ENCODE measurements at regions not wholly inside any gene's neighbourhood (a gene's known extent, or its start where the extent isn't known, plus 50 kb on each side); places are given as distances from the start of the nearest gene placed in this dataset.

DNA sequence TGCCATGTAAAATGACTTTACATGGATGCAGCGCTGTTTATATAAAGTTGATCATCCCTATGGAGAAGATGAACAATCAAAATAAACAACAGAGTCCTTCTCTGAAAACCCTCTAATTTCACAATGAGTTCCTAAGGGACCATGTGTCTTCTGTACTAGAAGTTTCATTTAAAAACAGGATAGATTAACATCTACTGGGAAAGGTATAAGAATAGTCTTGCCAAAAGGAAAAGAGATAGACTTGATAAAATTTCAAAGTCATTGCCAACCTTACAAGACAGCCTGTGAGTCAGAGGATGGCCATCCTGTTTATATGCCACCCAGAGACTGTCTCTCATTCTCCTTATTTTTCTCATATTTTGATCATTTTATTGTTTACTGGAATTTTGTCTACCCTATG is 367.1 kb upstream of the PDE4D start:
- H3K36me3 ChIP-seq = no peaks in the 10 kb centered on the region
- DNase-seq (ENCODE audit: low read depth in 1 of 2, low spot score in 1 of 2) = no peak
- H3K27ac ChIP-seq = no peak overlapping the region
- no peaks in the 10 kb centered on the region for H3K4me1 ChIP-seq (ENCODE audit: low read depth)
- H3K4me3 ChIP-seq = no peak overlapping the region
- H3K9me3 ChIP-seq (ENCODE audit: low read depth) = no peaks in the 10 kb centered on the region
- no peaks in the 10 kb centered on the region for H3K27me3 ChIP-seq
- TF ChIP-seq, protein P1, sequence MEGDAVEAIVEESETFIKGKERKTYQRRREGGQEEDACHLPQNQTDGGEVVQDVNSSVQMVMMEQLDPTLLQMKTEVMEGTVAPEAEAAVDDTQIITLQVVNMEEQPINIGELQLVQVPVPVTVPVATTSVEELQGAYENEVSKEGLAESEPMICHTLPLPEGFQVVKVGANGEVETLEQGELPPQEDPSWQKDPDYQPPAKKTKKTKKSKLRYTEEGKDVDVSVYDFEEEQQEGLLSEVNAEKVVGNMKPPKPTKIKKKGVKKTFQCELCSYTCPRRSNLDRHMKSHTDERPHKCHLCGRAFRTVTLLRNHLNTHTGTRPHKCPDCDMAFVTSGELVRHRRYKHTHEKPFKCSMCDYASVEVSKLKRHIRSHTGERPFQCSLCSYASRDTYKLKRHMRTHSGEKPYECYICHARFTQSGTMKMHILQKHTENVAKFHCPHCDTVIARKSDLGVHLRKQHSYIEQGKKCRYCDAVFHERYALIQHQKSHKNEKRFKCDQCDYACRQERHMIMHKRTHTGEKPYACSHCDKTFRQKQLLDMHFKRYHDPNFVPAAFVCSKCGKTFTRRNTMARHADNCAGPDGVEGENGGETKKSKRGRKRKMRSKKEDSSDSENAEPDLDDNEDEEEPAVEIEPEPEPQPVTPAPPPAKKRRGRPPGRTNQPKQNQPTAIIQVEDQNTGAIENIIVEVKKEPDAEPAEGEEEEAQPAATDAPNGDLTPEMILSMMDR (IDR thresholded peaks at IDR 0.05; ENCODE audit: low read depth, low read length) = no peak

DNA sequence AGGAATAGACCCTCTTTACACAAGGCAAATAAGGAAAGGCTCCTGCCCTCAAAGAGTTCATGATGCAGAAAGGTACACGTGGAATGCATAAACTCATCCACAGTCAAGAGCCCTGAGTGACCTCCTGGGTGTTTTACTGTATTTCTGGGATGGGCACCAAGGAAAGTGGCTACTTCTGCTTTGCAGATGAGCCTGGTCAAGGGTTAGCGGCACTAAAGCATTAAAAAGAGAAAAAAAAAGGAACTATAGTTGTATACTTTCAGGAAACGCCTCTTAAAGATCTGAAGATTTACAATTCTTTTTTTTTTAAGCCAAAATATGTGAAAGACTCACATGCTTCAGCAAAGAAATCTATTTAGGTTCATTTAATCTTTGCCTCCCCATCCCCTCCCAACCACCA is 366.2 kb upstream of the PDE4D start:
- Histone ChIP-seq H3K27ac (no peak overlapping the region), H3K27me3 (no peaks in the 10 kb centered on the region), H3K36me3 (no peaks in the 10 kb centered on the region), H3K4me1 (ENCODE audit: low read depth) (no peaks in the 10 kb centered on the region), H3K9me3 (ENCODE audit: low read depth) (no peaks in the 10 kb centered on the region), H3K4me3 (no peak overlapping the region)
- no peak for DNase-seq (ENCODE audit: low read depth in 1 of 2, low spot score in 1 of 2)
- TF ChIP-seq, protein P1 (IDR thresholded peaks at IDR 0.05; ENCODE audit: low read depth, low read length) = no peak

DNA sequence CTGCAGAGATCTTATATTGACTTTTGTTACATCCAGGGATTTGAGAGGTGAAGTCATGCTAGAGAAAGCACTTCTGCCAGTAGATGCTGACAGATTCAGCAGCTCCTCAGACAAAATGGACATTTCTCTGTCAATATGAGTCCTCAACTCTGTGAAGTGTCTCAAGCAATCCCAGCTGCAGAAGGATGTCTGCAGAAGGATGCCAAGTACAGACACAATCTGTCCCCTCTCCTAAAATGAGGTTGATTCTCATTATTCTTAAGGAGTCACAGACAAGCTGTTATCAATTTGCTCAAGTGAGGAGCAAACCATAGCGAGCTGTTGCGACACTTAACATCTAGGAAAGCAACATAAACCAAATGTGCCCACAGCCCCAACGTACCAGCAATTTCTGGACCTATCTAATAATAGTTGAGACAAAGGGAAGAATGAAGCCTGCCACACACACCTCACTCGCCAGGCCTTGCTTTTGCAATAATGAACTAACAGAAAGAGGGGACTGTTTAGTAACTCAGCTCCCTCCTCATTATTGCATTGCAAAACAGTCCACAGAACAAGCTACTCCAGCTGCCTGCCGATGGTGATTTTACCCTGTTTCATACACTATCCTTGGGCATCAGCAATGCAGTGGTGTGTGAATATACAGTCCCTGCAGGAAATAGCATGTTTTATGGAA is 364.2 kb upstream of the PDE4D start:
- H3K27me3 ChIP-seq = no peaks in the 10 kb centered on the region
- H3K9me3 ChIP-seq (ENCODE audit: low read depth) = no peaks in the 10 kb centered on the region
- no peak for DNase-seq (ENCODE audit: low read depth in 1 of 2, low spot score in 1 of 2)
- TF ChIP-seq, protein P1 (IDR thresholded peaks at IDR 0.05; ENCODE audit: low read depth, low read length) = no peak
- H3K4me3 ChIP-seq = no peak overlapping the region
- H3K4me1 ChIP-seq (ENCODE audit: low read depth) = no peaks in the 10 kb centered on the region
- no peaks in the 10 kb centered on the region for H3K36me3 ChIP-seq
- H3K27ac ChIP-seq = no peak overlapping the region

DNA sequence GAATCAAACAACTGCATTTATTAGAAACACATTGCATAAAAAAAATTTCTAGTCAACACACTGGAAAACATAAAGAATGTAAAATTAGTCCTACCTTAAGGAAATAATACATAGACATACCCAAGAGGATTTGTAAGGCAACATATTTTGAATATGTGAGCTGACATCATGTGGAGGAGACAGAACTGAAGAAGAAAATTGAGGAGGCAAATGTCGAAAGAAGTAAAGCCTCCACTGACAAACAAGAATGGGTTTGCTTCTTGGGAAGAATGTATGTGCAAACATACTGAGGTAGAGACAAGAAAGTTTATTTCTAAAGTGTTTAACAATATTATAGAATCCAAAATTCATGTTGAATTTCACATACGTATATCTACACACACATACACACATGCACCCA is 363.0 kb upstream of the PDE4D start:
- no peaks in the 10 kb centered on the region for H3K4me1 ChIP-seq (ENCODE audit: low read depth)
- no peaks in the 10 kb centered on the region for H3K36me3 ChIP-seq
- no peak overlapping the region for H3K27ac ChIP-seq
- H3K4me3 ChIP-seq = no peak overlapping the region
- H3K27me3 ChIP-seq = no peaks in the 10 kb centered on the region
- no peak for DNase-seq (ENCODE audit: low read depth in 1 of 2, low spot score in 1 of 2)
- no peaks in the 10 kb centered on the region for H3K9me3 ChIP-seq (ENCODE audit: low read depth)
- TF ChIP-seq, protein P1 (IDR thresholded peaks at IDR 0.05; ENCODE audit: low read depth, low read length) = no peak

DNA sequence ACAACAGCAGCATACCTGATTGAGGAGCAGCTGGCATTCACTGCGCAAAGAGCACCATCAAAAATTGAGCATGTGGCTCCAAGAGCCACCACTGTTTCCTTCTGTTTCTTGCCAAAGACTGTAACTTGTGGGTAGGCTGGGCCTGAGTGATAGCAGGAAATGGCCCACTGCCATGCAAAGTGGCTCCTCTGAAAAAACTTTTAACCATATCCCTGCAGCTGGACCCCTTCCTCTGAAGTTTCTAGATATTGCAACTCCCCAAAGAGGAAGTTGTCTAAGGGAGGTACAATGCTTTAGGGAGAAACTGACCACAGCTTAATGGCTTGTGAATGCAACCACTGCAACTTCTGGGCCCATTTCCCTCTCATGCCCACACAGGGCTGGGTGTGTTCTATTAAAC is 355.4 kb upstream of the PDE4D start:
- H3K27me3 ChIP-seq = no peaks in the 10 kb centered on the region
- DNase-seq (ENCODE audit: low read depth in 1 of 2, low spot score in 1 of 2) = no peak
- TF ChIP-seq, protein P1 (IDR thresholded peaks at IDR 0.05; ENCODE audit: low read depth, low read length) = no peak
- H3K4me3 ChIP-seq = no peak overlapping the region
- no peaks in the 10 kb centered on the region for H3K9me3 ChIP-seq (ENCODE audit: low read depth)
- no peaks in the 10 kb centered on the region for H3K36me3 ChIP-seq
- H3K27ac ChIP-seq = no peak overlapping the region
- no peaks in the 10 kb centered on the region for H3K4me1 ChIP-seq (ENCODE audit: low read depth)

All from cardiac muscle cell (in vitro differentiated cells and primary cell).